ENCODE measurements at regions not wholly inside any gene's neighbourhood (a gene's known extent, or its start where the extent isn't known, plus 50 kb on each side); places are given as distances from the start of the nearest gene placed in this dataset.

GRCh38 chr3:143183665-143183964, 64.0 kb downstream of the CHST2 start:
- H3K27ac Mint-ChIP-seq, result no peak overlapping the region
- no peak overlapping the region for H3K27ac ChIP-seq (ENCODE audit: low read depth, low read length)

GRCh38 chr3:143184099-143184498, 64.5 kb downstream of the CHST2 start:
- POLR2A ChIA-PET, result no interaction called here
- Histone ChIP-seq H3K9me3 (ENCODE audit: low read length) (no peaks in the 10 kb centered on the region), H3K27me3 (ENCODE audit: insufficient read depth, low read length, poor library complexity, severe bottlenecking) (no peaks in the 10 kb centered on the region), H3K4me3 (ENCODE audit: low read length) (no peak overlapping the region), H3K36me3 (ENCODE audit: insufficient read depth, low read length) (no peaks in the 10 kb centered on the region), H3K4me1 (ENCODE audit: insufficient read depth, low read length) (no peaks in the 10 kb centered on the region), H3K27ac (ENCODE audit: low read depth, low read length) (no peak overlapping the region)
- no peak for DNase-seq
- CTCF ChIA-PET, result no interaction called here
- Mint-ChIP-seq H3K4me3 (no peak overlapping the region), H3K27me3 (peaks cover 0 to 2% of the 10 kb centered on the region in 2 donors), H3K9me3 (peaks cover 0 to 6% (median 0%) of the 10 kb centered on the region in 5 donors), H3K27ac (peak overlapping the region in 2 of 8 donors; percentile 9 to 61), H3K36me3 (peaks cover 0 to 4% (median 0%) of the 10 kb centered on the region in 3 donors), H3K4me1 (peaks cover 0 to 4% (median 0%) of the 10 kb centered on the region in 3 donors)

More at GRCh38 chr3:143183665-143183964, 64.0 kb downstream of the CHST2 start:
- H3K9me3 ChIP-seq (ENCODE audit: low read length), result no peaks in the 10 kb centered on the region
- H3K27me3 ChIP-seq (ENCODE audit: insufficient read depth, low read length, poor library complexity, severe bottlenecking), result no peaks in the 10 kb centered on the region
- H3K4me1 ChIP-seq (ENCODE audit: insufficient read depth, low read length), result no peaks in the 10 kb centered on the region
- CTCF ChIA-PET, result no interaction called here
- Mint-ChIP-seq H3K4me1 (peaks cover 0 to 4% (median 0%) of the 10 kb centered on the region in 3 donors), H3K27me3 (peaks cover 0 to 2% of the 10 kb centered on the region in 2 donors), H3K36me3 (peaks cover 0 to 4% (median 0%) of the 10 kb centered on the region in 3 donors), H3K9me3 (peaks cover 0 to 6% (median 0%) of the 10 kb centered on the region in 5 donors), H3K4me3 (peak overlapping the region in 1 of 7 donors; percentile 15)
- no peaks in the 10 kb centered on the region for H3K36me3 ChIP-seq (ENCODE audit: insufficient read depth, low read length)
- DNase-seq, result no peak
- POLR2A ChIA-PET, result no interaction called here
- no peak overlapping the region for H3K4me3 ChIP-seq (ENCODE audit: low read length)

- H3K4me1 ChIP-seq (ENCODE audit: insufficient read depth, low read length), result no peaks in the 10 kb centered on the region
- no peak overlapping the region for H3K4me3 ChIP-seq (ENCODE audit: low read length)
- H3K9me3 Mint-ChIP-seq, result peaks cover 0 to 6% (median 0%) of the 10 kb centered on the region in 5 donors
- peaks cover 0 to 4% (median 0%) of the 10 kb centered on the region in 3 donors for H3K36me3 Mint-ChIP-seq
- H3K9me3 ChIP-seq (ENCODE audit: low read length), result no peaks in the 10 kb centered on the region
- DNase-seq, result no peak
- no peak overlapping the region for H3K27ac ChIP-seq (ENCODE audit: low read depth, low read length)
- no peaks in the 10 kb centered on the region for H3K36me3 ChIP-seq (ENCODE audit: insufficient read depth, low read length)
- no peak overlapping the region for H3K4me3 Mint-ChIP-seq
- CTCF ChIA-PET, result no interaction called here
- H3K4me1 Mint-ChIP-seq, result peaks cover 0 to 4% (median 0%) of the 10 kb centered on the region in 3 donors
- POLR2A ChIA-PET, result no interaction called here
- peaks cover 0 to 2% of the 10 kb centered on the region in 2 donors for H3K27me3 Mint-ChIP-seq
- no peak overlapping the region for H3K27ac Mint-ChIP-seq
- H3K27me3 ChIP-seq (ENCODE audit: insufficient read depth, low read length, poor library complexity, severe bottlenecking), result no peaks in the 10 kb centered on the region
Measured at GRCh38 chr3:143185401-143185800, 65.8 kb downstream of the CHST2 start.

GRCh38 chr3:143187111-143187510, 67.5 kb downstream of the CHST2 start:
- H3K9me3 Mint-ChIP-seq, result no peaks in the 10 kb centered on the region
- ChIA-PET POLR2A (no interaction called here), CTCF (no interaction called here)
- no peak overlapping the region for H3K4me3 ChIP-seq (ENCODE audit: low read length)
- no peak overlapping the region for H3K27ac Mint-ChIP-seq
- peaks cover 0 to 6% of the 10 kb centered on the region in 2 donors for H3K27me3 Mint-ChIP-seq
- H3K4me1 Mint-ChIP-seq, result peaks cover 7 to 11% (median 7%) of the 10 kb centered on the region in 3 donors
- H3K9me3 ChIP-seq (ENCODE audit: low read length), result no peaks in the 10 kb centered on the region
- peaks cover 10% of the 10 kb centered on the region for H3K4me1 ChIP-seq (ENCODE audit: insufficient read depth, low read length)
- DNase-seq, result no peak
- H3K36me3 ChIP-seq (ENCODE audit: insufficient read depth, low read length), result no peaks in the 10 kb centered on the region
- peaks cover 0 to 2% (median 2%) of the 10 kb centered on the region in 3 donors for H3K36me3 Mint-ChIP-seq
- H3K27me3 ChIP-seq (ENCODE audit: insufficient read depth, low read length, poor library complexity, severe bottlenecking), result no peaks in the 10 kb centered on the region
- H3K4me3 Mint-ChIP-seq, result no peak overlapping the region
- no peak overlapping the region for H3K27ac ChIP-seq (ENCODE audit: low read depth, low read length)

GRCh38 chr3:143188881-143189280, 69.3 kb downstream of the CHST2 start:
- peaks cover 0 to 1% (median 0%) of the 10 kb centered on the region in 5 donors for H3K9me3 Mint-ChIP-seq
- H3K4me1 ChIP-seq (ENCODE audit: insufficient read depth, low read length), result peaks cover 12% of the 10 kb centered on the region
- H3K9me3 ChIP-seq (ENCODE audit: low read length), result no peaks in the 10 kb centered on the region
- H3K27ac Mint-ChIP-seq, result no peak overlapping the region
- H3K4me1 Mint-ChIP-seq, result peaks cover 3 to 19% (median 9%) of the 10 kb centered on the region in 3 donors
- H3K36me3 ChIP-seq (ENCODE audit: insufficient read depth, low read length), result no peaks in the 10 kb centered on the region
- H3K4me3 ChIP-seq (ENCODE audit: low read length), result no peak overlapping the region
- CTCF ChIA-PET, result no interaction called here
- no peak overlapping the region for H3K27ac ChIP-seq (ENCODE audit: low read depth, low read length)
- no peaks in the 10 kb centered on the region for H3K27me3 ChIP-seq (ENCODE audit: insufficient read depth, low read length, poor library complexity, severe bottlenecking)
- no peak for DNase-seq
- H3K36me3 Mint-ChIP-seq, result peaks cover 0 to 4% (median 3%) of the 10 kb centered on the region in 3 donors
- POLR2A ChIA-PET, result no interaction called here
- H3K4me3 Mint-ChIP-seq, result no peak overlapping the region
- H3K27me3 Mint-ChIP-seq, result peaks cover 0 to 4% of the 10 kb centered on the region in 2 donors

- Histone ChIP-seq H3K9me3 (ENCODE audit: low read length) (no peaks in the 10 kb centered on the region), H3K36me3 (ENCODE audit: insufficient read depth, low read length) (no peaks in the 10 kb centered on the region), H3K4me3 (ENCODE audit: low read length) (no peak overlapping the region), H3K4me1 (ENCODE audit: insufficient read depth, low read length) (peaks cover 12% of the 10 kb centered on the region), H3K27ac (ENCODE audit: low read depth, low read length) (no peak overlapping the region), H3K27me3 (ENCODE audit: insufficient read depth, low read length, poor library complexity, severe bottlenecking) (no peaks in the 10 kb centered on the region)
- Mint-ChIP-seq H3K36me3 (peaks cover 0 to 4% (median 3%) of the 10 kb centered on the region in 3 donors), H3K27ac (no peak overlapping the region), H3K4me3 (no peak overlapping the region), H3K27me3 (peaks cover 0 to 5% of the 10 kb centered on the region in 2 donors), H3K4me1 (peaks cover 3 to 19% (median 9%) of the 10 kb centered on the region in 3 donors), H3K9me3 (peaks cover 0 to 1% (median 0%) of the 10 kb centered on the region in 5 donors)
- no peak for DNase-seq
- ChIA-PET POLR2A (no interaction called here), CTCF (no interaction called here)
Measured at GRCh38 chr3:143190101-143190500, 70.5 kb downstream of the CHST2 start.

- Mint-ChIP-seq H3K4me1 (peaks cover 3 to 19% (median 9%) of the 10 kb centered on the region in 3 donors), H3K27me3 (peaks cover 0 to 5% of the 10 kb centered on the region in 2 donors), H3K27ac (no peak overlapping the region), H3K4me3 (peak overlapping the region in 1 of 7 donors; percentile 1), H3K9me3 (peaks cover 0 to 1% (median 0%) of the 10 kb centered on the region in 5 donors), H3K36me3 (peaks cover 0 to 4% (median 3%) of the 10 kb centered on the region in 3 donors)
- DNase-seq, result no peak
- POLR2A ChIA-PET, result no interaction called here
- Histone ChIP-seq H3K36me3 (ENCODE audit: insufficient read depth, low read length) (no peaks in the 10 kb centered on the region), H3K4me3 (ENCODE audit: low read length) (no peak overlapping the region), H3K9me3 (ENCODE audit: low read length) (no peaks in the 10 kb centered on the region), H3K27ac (ENCODE audit: low read depth, low read length) (no peak overlapping the region), H3K4me1 (ENCODE audit: insufficient read depth, low read length) (peaks cover 12% of the 10 kb centered on the region), H3K27me3 (ENCODE audit: insufficient read depth, low read length, poor library complexity, severe bottlenecking) (no peaks in the 10 kb centered on the region)
- CTCF ChIA-PET, result no interaction called here
Measured at GRCh38 chr3:143192193-143192592, 72.6 kb downstream of the CHST2 start.

GRCh38 chr3:143200001-143200924, 80.7 kb downstream of the CHST2 start:
- H3K36me3 ChIP-seq (ENCODE audit: insufficient read depth, low read length), result no peaks in the 10 kb centered on the region
- Mint-ChIP-seq H3K4me3 (no peak overlapping the region), H3K27ac (no peak overlapping the region), H3K27me3 (peaks cover 0 to 3% of the 10 kb centered on the region in 2 donors), H3K9me3 (no peaks in the 10 kb centered on the region), H3K4me1 (no peaks in the 10 kb centered on the region), H3K36me3 (no peaks in the 10 kb centered on the region)
- H3K27me3 ChIP-seq (ENCODE audit: insufficient read depth, low read length, poor library complexity, severe bottlenecking), result no peaks in the 10 kb centered on the region
- CTCF ChIA-PET, result no interaction called here
- POLR2A ChIA-PET, result no interaction called here
- no peak overlapping the region for H3K27ac ChIP-seq (ENCODE audit: low read depth, low read length)
- no peak overlapping the region for H3K4me3 ChIP-seq (ENCODE audit: low read length)
- no peak for DNase-seq
- H3K9me3 ChIP-seq (ENCODE audit: low read length), result no peaks in the 10 kb centered on the region
- no peaks in the 10 kb centered on the region for H3K4me1 ChIP-seq (ENCODE audit: insufficient read depth, low read length)
